DND-41 (cell line): ENCODE measurements at regions not wholly inside any gene's neighbourhood (a gene's known extent, or its start where the extent isn't known, plus 50 kb on each side); places are given as distances from the start of the nearest gene placed in this dataset.

Experiments
- CTCF ChIP-seq: IDR thresholded peaks from 2 replicates; pipeline ENCODE4 v1.5.1; 2012; ENCODE audit warnings: borderline replicate concordance, low read length, moderate library complexity, mild to moderate bottlenecking; ENCODE audit not compliant: poor library complexity, severe bottlenecking; ENCODE audit errors: extremely low read depth
- EZH2 ChIP-seq: IDR thresholded peaks from 3 replicates; pipeline ENCODE4 v1.6.1; 2012; ENCODE audit warnings: borderline replicate concordance, low read depth, mild to moderate bottlenecking, moderate library complexity, low read length, inconsistent platforms; ENCODE audit not compliant: severe bottlenecking

- TF ChIP-seq CTCF (no peak), EZH2 (no peak)
Measured at GRCh38 chr1:234899041-234899729, 229.5 kb downstream of the TOMM20 start.
